T-helper 2 cell (primary cell): ENCODE measurements at regions not wholly inside any gene's neighbourhood (a gene's known extent, or its start where the extent isn't known, plus 50 kb on each side); places are given as distances from the start of the nearest gene placed in this dataset.
"Not testable (repeated sequence)": the region's sequence is repeated elsewhere in the genome, so short reads cannot be mapped to it uniquely, and the experiment has no call there.

ENCODE experiments used
- DNase-seq, 5 experiments: peaks; one replicate each; pipeline versions ENCODE4 v3.0.0 to v3.0.0-alpha.2; 2012 to 2022

DNA sequence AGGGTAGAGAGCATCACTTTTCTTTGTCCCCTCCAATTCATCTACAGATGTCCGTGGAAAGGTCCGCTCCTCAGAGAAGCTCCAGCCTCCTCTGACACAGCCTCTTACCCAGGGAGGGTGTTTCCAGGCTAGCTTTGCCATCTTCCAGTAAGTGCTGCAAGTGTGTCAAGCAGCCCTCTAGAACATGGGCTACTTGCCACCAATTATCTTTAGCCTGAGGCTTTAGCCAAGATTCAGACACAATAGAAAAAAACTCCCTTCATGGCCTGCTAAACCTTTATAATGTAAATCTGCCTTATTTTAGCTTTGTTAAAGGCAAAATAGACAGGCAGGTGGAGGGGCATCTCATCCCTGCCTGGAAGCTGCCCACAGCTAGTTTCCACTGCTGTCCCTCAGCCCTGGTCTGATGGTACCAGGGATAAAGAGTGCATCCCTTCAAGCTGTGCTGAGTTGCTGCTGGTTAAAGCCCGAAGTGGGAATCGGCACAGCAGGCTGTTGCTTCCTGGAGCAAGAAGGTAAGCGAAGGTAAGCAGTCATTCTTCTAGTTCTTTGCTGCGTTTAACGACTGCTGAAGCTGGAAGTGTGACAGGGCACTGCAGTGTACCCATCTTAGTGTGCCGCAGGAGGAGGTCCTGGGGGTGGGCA lies 190.1 kb upstream of the E2F8 start:
- no peak for DNase-seq

DNA sequence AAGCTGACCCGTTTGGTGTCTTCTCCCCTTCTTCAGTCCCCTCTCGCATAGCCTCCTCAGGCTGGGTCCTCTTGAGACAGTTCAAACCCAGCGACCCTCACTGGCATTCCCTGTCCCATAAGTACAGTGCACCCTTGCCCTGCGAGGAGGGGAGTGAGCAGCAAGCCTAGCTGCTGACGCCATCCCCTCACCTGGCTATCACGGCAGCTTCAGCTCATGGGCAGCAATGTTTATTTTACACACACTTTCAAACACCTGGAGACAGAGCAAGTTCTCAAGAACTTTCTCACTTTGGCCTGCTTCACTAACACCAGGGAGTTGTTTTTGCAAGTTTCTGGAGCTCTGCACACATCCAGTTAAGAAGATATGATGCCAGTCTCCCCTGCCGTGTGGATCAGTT lies 189.6 kb upstream of the E2F8 start:
- DNase-seq: no peak

DNA sequence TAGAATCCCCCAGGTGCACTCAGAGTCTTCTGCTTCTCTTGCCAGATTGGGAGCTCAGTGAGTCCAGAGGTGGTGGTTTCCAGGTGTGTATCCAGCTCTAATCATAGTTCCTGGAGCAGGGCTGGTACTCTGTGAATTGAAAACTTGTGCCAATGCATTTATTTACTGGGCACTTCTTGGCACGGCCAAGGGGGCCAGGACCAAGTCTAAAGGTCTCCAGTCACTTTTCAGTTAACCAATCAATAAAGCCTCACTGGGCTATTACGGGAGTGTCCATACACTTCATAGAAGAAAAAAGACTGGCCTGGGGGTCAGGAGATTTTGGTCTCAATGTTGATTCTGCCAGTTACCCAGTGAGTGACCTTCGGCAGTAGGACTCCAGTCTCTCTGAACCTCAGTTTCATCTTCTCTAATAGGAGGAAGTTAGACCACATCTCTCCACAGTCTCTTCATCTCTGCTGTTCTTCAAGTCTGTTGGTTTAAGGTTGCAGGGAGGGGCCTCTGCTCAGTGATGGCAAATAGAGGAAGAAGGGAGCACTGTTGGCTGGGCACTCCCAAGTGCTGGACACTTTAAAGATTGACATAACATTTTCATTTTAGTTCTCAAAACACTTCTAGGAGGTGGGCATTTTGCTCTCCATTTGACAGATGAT lies 188.5 kb upstream of the E2F8 start:
- no peak for DNase-seq

DNA sequence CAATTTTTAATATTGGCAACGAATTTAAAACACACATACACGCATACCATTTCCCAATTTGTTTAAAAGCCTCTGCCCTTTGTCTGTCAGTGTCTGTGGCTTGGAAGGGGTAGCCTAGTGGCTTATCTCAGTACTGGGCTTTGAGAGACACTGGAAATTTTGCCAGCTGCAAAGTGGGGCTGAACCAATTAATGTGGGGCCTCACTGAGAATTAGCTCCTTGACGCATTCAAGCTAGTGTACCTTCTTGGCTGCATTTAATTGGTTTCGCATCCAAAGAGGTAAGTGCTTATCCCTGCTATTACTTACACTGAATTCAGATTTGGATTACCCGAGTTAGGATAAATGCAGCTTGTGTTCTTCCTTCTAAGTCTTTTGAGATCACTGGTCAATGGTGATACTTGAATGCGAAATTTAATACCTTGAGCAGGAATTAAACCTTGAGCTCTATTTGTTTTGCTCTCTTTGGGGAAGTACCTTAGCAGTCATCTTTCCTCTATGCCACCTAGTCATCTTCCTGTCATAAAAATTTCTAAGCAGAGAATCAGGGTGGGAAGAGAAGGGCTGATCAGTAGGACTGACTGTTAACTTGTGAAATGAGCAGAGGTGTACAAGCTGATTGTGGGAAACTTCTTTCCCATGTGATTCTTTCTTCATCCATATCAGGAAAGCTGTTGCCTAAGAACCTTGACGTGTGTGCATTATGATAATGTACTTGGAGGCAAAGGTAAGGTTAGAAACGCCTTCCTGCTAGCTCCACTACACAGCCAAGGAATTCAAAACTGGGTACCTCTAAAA lies 187.7 kb upstream of the E2F8 start:
- no peak for DNase-seq

DNA sequence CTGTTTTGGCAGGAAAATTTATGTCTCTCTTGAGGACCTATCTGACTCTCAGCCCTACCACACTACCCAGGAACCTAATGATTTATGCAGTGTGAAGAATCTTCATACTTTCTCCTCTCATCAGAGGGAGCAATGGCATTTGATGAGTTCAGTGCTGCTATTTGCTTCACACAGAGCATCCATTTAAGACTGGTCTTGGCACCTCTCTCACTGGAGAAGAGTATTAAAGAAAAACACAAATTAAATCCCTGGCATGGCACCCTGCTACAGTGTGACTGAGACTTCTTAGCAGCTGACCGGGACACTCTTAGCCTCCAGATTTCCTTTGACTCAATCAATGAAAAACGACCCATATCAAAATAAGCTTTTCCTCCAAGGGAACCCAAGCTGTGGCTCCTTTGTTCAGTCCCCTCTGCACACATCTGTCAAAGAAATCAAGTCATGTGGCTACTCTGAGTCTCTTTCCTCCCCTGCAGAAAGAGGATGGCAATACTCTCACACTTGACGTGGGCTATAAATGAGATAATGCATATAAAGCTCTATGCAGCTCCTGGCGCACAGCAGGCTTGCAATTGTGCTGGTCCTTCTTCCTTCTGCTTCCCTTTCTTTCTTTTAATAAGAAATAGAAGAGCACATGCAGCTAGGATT lies 186.1 kb upstream of the E2F8 start:
- DNase-seq: no peak

DNA sequence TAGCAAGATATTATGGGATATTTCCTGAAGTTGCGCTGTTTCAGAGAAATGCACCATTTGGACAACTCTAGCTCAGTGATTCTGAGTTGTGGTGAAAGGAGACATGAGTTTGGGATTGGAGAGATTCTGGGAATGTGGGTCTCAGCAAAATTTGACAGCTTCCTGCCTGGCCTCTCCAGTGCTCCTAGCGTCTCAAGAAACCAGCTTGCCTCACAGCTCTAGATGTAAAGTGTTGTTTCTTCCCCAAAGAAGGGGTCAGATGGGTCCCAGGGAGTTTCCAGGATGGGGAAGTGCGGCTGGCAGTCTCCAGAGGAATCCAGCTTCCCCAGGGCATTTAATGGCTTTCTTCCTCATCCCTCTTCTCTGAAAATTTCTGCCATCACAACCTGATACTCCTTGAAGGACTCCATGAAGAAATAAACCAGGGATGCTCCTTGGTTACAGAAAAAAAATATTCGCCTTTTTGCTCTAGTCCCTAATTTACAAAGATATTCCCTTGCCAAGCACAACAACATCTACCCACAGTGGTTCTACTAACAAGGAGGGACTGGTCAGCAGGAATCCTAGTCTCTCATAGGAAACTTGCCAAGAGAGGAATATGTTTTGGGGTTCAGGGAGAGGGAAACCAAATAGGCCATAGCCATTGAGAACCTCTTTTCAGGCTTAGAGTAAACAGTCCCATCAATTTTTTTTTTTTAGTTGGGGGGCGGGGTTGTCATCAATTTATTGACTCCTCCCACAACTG lies 185.4 kb upstream of the E2F8 start:
- DNase-seq: no peak

DNA sequence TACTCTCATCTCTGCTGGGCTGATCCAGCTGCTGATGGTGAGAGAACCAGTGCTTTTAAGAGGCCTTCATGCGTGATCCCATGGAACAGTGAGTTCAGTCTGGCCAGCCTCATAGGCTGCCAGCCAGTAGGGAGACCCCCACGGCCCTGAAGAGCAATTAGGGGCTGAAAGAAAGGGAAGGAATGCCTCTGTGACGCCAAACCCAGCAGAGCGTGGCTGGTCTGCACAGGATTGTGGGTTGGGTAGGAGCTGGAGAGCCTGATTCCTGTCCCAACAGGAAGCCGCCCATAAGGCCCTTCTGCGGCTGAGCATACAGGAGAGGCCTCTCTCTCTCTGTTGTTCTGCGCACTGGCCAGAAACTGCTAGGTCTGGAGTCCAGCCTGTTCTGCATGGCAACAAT lies 181.5 kb upstream of the E2F8 start:
- no peak for DNase-seq

DNA sequence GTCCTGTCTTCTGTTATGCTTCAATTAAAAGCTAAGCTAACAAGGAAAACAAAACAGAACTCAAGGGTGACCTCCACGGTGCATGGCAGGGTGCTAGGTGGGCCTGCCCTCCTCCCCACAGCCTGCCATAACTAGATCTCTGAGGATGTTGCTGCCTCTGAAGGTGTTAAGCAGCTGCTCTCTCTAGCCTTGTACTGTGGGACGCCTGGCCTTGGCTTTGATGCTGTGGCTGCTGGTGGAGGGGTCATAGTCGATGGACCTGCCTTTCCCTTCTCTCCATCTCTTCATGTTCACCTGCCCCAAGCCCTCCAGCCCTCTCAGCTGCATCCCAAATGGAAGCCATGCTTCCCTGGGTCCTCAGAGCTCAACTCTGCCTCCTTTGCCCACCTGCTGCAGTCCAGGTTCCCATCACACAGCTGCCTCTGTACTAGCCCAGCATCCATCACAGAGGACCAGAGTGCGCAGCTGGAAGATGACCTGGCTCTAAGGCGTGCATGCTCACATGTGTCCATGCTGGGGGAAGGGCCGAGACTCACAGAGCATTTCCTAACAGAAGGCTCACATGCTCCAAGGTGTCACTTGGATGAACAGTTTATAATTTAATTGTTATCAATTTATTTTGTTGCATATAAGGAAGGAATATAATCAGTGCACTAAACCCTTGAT lies 180.3 kb upstream of the E2F8 start:
- DNase-seq: no peak

DNA sequence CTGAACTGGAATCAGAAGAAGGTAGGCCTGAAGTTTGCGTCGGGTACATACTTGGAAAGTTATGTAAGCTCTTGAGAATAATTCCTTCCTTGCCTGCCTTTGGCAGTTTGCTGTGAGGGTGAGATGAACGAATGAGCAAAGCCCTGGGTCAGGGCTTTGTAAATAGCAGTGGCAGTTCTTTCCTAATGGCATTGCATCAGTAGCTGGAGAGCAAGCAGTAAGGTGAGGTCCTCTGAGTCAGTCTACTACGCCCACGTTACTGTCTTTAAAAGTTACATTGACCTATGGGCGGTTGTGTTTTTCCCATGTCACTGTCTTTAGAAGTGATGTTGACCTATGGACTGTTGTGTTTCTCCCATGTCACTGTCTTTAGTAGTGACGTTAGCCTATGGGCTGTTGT lies 179.1 kb upstream of the E2F8 start:
- DNase-seq: no peak

DNA sequence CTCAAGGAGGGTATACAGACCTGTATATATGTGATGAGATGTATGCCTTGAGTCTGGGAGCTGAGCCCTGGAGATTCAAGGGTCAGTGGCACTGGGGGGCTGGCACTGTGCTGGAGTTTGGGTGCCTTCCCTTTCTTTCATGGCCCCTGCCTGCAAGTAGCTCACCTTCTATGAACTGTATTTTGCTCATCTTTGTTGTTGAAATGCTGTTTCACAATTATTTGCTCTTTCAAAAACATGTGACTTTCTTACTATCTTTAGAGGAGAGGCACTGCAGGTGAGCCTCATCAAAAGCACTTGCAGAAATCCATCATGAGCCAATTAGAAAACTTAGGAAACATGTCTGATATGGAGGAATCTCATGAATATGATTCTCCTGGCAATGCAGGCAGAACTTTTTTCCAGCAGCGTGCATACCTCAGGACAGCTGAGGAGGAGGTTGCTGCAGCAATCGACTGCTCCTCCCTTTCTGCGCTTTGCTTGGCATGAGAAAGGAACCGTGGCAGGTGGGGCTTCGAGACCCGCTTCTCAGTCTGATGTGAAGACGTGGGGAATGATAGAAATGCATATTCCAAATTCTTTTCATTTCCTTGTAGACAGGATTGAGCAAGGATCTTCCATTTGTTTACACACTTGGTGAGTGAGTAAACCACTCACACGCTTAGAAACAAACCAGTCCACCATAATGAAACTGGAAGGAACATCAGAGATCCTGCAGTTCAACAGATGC lies 178.4 kb upstream of the E2F8 start:
- DNase-seq: no peak

DNA sequence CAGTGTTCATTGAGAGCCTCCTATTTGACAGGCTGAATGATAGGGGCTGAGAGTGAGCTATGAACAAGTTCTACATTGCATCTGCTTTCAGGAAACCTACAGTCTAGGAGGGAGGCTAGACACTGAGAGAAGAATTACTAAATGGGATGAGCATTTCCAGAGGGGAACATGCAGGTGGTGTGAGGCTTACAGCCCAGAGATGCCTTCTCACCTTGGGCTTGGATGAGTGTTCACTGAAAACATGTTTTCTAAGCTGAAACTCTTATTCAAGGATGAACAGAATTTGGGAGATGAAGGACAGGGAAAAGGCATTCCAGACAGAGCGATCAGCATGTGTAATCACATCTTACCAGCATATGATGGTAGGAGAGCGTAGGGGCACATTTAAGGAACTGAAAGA lies 177.5 kb upstream of the E2F8 start:
- DNase-seq: no peak

DNA sequence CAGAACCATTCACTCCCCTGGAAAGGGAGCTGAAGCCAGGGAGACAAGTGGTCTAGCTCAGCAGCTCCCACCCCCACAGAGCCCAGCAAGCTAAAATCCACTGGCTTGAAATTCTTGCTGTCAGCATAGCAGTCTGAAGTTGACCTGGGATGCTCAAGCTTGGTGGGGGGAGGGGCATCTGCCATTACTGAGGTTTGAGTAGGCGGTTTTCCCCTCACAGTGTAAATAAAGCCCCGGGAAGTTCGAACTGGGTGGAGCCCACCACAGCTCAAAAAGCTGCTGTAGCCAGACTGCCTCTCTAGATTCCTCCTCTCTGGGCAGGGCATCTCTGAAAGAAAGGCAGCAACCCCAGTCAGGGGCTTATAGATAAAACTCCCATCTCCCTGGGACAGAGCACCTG lies 171.3 kb upstream of the E2F8 start:
- DNase-seq: not testable (repeated sequence)

DNA sequence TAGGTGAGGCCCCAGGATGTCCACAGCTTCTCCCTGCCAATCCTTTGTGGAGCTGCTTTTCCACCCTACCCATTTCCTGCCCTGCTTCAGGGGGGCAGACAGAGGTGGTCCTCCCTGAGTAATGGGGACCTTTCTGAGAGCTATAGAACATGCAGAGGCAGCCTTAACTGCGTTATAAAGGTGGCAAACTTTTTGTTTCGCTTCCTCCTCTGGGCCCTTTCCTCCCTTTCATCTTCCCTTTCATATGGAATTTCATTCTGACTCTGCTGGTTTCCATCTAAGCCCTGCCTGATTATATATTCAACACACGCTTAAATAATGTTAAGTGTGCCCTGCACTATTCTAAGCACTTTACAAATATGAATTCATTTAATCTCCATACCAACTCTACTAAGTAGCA lies 169.3 kb upstream of the E2F8 start:
- no peak for DNase-seq

DNA sequence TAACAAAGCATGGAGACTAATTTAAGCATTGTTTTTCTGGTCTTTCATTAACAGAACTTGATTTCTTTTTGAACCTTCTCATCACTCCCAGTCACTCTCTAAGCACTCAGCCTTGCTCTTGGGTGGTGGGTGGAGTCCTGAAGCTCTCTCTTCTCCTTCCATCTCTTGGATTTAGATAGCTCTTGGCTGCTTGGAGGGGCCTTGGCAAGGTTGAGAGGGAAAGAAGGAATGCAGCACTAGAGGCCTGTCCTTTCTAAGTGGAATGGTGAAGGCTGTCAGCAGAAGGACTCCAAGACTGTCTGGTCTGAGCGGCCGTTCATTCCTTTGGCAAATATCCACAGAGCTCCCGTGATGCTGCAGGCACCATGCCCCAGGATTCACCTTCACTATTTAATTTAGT lies 168.6 kb upstream of the E2F8 start:
- no peak for DNase-seq

DNA sequence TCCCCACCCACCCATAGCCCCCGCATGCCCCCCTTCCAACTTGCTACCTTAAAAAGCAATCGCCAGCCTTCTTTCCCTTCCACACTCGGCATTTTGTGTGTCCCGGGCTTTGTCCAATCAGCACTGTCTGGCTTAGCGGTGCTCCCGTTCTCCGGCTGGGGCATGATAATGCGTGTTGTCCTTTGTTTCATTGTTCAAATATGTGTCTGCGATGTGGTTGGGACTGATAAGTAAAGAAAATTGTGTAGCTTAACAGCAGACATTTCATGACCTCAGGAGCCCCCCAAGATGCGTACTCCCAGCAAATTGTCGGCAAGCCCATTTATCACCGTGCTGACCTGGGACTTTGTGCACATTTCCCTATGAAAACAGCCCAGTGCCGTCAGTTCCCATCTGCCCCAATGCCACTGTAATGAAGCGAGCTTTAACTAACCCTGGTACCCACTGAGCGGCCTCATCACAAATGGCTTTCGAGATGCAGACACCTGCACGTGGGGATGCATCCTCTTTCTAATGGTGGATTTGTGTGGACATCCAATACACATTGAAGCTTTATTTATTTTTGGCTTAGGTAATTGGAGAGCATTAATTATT lies 167.0 kb upstream of the E2F8 start:
- no peak for DNase-seq

DNA sequence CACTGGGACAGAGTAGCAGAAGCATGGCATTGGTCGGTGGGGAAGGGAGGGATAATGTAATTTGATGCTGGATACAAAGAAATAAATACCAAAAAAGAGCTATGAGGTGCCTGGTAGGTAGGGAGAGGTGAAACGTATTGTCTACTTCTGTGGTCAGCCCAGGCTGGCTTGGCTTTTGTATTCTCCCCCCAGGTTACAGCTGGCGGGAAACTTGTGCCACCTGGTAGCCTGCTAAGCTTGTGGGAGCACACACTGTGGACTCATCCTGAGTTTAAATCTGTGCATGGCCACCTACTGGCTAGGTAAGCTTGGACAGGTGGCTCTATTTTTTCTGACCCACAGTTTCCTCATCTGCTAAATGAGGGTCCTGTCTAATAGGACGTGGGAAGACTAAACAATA lies 165.2 kb upstream of the E2F8 start:
- DNase-seq: no peak

DNA sequence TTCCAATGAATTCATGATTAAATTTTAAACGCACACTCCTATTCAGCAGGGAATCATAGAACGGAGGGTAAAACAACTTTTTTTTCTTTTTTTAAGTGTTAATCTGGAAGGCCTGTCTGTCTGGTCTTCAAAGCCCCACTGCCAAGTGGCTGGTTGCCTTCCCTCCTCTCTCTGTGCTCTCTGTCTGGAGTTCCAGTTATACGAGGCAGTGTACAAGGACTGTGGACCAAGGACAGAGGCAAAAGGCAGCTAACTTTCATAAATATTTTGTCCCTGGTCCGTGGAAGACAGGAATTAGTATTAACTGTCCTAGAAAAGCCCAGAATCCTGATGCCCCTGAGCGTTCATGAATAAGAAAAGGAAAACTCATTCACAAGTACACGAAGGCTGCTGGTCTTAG lies 164.0 kb upstream of the E2F8 start:
- DNase-seq: no peak

DNA sequence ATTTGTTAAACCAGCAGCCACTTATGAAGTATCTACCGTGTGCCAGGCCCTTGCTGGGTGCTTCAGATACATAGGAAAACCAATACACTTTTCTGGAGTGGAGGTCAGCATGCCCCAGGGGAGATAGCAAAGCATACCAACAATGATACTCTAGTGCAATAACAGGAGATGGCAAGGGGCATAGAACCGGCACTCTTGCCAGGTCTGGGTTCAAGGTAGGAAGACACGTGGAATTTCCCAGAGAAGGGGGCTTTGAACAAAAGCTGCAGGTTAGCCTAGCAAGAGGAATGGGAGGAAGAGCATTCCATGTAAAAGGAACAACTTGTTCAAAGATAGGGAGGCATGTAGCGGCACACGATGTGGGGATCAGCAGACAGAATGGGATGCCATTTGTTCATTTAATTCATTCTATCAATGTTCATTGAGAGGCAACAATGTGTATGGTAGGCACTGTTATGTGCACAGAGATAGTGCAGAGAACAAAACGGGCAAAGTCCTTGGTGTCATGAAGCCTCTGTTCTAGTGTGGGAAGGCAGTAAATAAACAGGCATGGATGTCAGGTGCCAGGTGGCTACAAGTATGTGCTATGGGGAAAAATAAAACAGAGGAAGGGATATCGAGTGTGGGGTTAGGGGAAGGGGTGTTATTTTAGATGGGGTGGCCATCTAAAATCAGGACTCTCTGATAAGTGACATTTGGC lies 162.6 kb upstream of the E2F8 start:
- DNase-seq: no peak

DNA sequence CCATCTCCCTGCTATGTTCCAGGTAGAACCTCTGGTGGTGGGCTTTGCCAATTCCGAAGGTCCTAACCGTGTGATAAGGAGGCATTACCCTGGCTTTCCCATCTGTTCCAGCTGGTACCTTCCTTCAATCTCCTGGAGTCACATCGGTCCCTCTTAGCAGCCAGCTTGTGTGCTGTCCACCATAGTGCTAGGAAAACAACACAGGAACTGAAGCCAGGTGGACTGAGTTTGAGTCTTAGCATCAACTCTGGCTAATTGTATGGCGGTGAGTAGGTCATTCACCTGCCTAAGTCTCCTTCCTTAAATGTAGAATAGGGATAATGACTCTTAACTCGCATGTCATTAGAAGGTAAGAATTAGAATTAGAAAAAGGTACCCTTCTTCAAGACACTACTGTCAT lies 159.6 kb upstream of the E2F8 start:
- no peak for DNase-seq

DNA sequence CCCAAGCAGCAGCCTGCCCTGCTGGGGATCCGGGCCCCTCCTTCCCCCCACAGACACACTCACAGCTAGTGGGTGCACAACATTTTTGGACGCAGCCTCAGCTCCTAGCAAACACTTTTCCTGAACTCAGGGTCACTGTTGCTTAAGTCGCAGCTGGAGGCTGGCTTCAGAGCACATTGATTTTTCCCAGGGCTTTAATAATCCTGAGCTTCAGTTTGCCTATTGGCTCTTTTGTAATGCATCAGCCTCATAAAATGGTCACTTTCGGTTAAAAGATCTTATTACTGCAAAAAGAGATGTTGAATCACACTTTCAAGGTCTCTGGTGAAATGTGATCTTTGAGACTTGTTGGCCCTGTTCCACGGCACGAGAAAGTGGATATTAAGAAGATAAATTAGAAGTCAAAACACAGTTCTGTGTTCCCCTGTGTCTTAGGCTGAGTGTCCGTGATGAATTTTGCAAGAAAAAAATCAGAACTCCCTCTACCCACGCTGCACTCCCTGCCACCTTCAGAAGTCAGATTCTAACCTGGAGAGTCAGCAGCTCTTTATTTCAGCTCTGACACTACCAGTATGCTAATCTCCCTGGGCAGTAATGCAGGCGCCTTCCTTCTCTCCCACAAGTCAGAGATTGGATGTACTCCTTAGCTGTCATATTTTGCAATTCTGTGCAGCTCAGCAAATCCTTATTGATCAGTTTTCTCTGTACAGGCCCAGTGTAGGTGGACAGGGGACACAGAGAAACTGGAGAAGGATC lies 158.2 kb upstream of the E2F8 start:
- DNase-seq: no peak
